Hippocampal formation (tissue), 2 donors: ENCODE measurements at regions not wholly inside any gene's neighbourhood (a gene's known extent, or its start where the extent isn't known, plus 50 kb on each side); places are given as distances from the start of the nearest gene placed in this dataset.

Experiments used
- DNase-seq, 2 donors: peaks; one replicate each; lab custom pipeline; 2025; lab: John Stamatoyannopoulos, UW

DNA sequence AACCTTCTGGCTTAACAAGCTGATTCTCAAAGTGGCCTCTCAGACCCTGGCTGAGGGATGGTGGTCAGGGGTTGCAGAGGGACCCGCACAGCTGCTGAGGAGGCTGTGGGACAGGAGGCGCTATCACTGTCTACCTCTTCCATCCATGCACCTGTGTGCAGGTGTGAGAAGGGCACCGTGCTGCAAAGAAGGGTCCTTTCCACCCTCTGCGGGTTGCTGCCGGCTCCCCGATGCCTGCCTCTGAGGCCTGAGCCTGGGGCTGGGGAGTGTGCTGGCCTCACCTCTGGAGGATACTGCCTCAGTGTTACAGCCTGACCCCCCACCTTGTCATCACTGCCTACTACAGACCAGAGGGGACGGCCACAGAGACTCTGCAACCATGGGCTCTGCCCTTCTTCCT, 66.1 kb upstream of the B3GAT1 start:
- no peak for DNase-seq

DNA sequence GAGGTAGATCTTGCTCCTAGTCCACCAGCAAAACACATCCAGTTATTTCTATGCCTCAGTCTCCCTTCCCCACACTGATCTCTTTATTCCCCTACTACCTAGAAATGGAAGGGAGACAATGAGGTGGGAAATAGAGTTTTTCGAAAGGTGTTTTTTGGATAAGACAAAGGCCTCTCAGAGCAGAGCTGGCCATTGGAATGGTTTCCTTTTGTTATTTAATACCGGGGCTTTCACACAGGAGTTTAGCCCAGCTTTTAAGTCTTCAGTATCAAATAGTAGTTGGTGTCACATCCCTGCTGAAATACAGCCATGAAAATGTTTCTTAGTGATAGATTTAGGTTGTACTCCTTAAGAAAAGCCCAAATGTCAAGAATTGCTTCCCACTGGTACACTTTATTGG, 65.4 kb upstream of the B3GAT1 start:
- DNase-seq, result no peak

DNA sequence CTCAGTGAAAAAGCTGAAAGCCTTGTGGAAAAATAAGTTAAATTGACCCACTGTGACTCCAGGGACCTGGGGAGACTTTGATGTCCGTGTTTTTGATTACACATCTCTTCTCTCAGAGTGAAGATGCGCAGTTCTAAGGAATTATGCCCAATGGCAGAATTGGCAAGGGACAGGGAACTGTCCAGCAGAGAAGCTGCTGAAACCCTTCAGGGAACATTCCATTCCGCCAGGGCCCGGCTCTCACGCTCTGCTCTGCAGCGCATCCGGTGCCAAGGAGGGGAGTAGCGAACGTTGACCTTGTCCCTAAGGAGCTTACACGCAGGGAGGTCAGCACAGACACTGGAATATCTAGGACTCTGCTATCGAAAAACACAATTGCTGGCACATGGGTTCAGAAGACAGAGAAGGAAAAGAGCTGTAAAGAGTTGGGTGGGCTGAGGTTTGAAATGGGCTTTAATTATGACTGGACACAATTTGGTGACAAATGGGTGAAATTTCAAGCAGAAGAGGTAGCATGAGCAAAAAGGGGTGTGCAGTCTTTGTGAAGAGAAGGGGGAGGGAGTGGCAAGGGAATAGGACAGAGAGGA, 64.5 kb upstream of the B3GAT1 start:
- no peak for DNase-seq

DNA sequence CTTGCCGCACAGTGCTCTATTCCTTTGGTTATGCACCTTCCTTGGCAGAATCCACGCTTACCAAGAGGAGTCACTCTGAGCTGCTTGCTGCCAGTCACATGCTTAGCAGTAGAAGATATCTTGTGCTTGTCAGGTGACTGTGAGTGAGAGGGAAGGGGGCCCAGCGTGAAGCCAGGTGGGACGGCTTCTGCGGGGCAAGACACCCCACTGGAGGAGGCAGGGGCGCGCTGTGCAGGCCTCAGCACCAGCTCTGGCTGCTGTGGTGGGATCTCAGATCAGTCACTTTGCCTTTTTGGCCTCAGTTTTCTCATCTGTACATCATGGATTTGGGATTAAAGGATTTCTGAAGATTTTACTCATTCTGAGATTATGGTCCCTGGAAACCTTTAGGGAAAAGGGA, 63.9 kb upstream of the B3GAT1 start:
- no peak for DNase-seq

DNA sequence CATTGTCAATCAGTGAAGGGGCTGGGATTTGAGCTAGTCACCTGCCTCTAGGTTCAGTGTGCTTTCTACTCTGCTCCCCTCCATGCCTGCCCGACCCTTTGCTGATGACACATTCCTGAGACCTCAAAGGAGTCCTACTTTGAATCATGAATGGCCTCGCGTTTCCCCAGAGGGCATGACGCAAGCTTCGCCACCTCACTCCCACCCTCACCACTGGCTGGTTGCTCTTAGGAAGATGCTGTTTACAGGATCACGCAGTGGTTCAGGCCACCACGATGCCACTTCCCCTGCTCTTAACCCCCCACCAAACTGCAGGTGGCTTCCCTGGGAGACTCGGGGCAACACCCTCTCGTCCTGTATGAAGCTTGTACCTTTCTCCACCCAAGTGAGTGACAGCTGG, 62.9 kb upstream of the B3GAT1 start:
- DNase-seq, result no peak

DNA sequence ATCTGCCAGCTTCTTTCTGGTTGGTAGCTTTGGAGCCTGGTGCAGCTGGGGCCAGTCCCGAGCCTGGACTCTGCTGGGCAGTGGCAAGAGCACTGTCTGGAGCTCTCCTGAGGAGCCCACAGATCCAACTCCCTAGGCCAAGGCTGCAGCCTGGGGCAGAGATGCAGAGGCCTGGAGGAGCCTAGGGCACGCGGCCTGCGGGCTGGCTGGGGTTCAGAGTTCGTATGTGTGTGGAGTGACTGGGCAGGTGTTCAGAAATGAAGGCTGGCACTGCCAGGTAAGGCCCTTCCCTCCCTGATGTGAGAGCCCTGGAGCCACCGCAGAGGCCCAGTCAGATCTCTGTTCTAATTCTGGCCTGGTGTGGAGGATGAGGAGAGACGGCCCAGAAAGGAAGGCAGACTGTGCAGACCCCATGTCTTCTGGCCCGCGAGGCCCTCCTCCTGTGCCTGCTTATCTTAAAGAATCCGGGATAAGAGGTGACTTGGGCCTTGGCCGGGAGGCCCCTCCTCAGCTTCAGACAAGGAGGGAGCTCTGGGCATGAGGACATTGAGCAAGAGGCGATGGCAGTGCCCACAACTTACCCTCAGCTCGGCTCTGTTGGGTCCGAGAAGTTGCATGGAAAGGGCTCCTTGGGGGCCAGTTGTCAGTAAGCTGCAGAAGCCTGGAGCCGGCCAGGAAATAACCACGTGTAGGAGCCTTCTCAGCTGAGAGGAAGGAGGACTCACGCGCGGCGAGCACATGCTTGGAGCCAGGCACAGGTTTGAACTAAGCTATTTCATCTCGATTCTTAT, 62.2 kb upstream of the B3GAT1 start:
- no peak for DNase-seq

DNA sequence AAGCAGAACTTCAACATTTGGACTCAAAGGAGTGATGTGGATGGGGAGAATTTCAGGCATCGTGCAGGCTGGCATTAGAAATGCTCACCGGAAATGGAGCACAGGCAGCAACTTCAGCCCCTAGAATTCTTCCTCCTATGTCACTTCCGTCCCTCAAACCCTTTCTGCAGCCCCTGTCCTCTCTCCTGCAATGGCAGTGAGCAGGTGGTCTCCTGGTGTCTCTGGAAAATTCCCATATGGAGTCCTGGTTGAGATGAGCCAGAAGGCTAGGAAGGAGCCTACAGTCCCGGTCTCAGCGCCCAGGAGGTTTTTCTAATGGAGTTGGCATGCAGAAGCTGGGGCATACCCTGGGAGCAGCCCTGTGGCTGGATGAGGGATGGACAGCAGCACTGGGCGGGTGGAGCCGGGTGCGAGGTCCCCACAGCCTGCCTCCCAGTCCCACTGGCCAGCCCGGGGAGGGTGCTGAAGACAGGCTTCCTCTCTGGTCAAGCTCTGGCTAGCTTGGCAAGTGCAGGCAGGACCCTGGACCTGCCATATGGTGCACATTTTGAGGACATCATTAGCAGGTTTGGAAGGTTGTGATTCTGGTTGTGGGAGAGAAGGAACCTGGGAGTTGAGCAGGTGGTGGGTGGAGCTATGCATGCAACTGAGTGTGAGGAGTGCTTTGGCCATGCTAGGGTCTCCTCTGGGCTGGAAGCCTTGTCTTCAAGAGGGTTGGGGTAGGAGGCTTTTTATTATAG, 59.8 kb upstream of the B3GAT1 start:
- DNase-seq, result no peak

DNA sequence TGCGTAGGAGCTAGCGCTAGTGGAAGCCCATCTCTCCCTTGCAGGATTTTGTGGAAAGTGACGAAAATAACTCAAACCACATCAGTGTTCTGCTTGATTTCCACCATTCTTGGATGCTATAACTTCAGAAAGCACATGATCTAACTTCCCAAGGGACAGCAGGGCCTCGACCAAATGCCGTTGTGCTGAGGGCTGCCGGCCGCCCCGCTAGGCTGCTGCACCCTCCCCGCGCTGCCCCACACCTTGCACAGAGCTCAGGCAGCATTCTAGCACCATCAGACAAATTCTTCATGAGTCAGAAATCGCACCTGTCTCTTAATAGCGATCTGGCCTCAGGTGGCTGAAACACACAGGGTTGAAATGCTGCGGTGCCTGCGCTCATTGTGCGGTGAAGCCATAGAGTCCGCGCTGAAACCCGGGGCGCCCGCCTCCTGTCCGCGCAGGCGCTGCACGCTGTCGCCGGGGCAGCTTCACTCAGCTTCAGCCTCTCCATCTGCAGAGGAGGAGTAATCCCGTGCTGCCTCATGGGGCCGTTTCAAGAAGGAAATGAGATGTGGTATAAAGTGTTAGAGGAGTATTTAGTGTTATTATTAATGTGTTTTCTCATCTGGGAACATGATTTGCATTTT, 59.2 kb upstream of the B3GAT1 start:
- peak in 1 of 2 donors; percentile 32 for DNase-seq

DNA sequence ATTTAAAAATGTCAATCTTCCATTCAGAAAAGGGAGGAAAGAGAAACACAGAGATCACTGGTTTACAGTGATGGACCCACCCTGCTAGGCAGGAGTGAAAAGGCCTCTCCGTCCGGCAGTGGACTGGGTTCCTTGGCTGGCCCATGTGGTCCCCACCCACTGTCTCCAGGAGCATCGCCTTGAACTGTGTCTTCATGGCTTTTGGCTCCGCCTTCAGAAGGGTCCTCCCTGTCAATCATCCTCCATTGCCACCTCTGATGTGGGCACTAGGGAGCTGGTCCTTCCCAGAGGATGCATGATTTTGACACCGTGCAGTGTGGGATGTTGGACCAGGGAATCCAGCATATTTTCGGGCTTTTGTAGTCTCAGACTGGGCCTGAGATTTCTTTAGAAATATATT, 58.2 kb upstream of the B3GAT1 start:
- no peak for DNase-seq

DNA sequence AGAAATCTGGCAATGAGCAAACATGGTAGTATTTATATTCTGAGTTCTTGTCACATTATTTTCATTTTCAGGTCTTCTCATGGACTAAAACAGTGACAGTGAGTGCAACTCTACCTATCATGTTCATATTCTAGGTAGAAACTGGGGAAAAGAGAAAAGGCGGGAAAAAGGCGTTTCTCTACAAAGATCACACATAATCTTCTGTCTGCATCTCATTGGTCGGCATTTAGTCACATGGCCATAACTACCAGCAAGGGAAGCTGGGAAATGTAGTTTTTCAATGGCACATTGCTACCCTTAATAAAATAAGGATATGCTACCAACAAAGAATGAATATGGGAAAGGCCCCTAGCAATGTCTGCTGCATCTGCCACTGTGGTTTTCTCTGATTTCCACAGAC, 57.6 kb upstream of the B3GAT1 start:
- DNase-seq, result peak in 1 of 2 donors; percentile 35

DNA sequence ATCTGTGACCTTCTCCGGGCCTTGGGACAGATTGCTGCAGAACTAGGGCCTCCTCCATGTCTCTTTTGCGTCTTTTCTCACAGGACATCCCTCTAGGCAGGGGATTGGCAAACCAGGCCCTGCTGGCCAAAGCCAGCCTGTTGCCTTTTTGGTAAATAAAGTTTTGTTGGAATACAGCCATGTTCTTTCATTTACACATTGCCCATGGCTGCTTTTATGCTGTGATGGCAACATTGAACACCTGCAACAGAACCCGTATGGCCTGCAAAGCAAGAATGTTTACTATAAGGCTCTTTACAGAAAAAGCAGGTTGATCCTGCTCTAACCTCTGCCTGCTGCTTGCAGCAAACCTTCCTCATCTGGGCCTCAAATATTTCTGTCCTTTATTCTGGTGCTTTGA, 56.8 kb upstream of the B3GAT1 start:
- no peak for DNase-seq

DNA sequence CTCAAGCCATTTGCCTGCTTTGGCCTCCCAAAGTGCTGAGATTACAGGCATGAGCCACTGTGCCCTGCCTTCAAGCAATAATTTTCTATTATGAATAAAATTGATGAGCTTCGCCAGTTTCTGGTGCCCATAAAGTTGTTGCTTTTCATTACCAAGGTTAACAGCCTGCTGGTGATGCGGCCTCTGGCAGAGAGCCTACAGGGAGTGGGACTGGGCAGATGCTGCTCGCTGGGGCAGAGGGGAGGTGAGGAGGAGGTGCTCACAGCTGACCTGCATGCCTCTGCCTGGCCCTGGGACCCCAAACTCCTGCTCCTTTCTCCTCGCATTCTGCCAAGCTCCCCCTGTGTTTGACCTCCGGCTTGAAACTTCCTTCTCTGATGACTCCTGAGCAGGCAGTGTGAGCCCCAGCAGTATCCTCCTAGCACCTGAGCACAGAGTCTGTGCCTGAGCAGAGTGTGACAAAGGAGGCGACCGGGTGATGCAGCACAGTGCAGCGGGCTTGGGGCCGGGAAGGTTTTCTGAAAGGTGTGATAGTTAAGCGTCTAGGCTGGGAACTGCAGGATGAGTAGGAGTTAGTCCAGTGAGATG, 56.1 kb upstream of the B3GAT1 start:
- DNase-seq, result no peak

DNA sequence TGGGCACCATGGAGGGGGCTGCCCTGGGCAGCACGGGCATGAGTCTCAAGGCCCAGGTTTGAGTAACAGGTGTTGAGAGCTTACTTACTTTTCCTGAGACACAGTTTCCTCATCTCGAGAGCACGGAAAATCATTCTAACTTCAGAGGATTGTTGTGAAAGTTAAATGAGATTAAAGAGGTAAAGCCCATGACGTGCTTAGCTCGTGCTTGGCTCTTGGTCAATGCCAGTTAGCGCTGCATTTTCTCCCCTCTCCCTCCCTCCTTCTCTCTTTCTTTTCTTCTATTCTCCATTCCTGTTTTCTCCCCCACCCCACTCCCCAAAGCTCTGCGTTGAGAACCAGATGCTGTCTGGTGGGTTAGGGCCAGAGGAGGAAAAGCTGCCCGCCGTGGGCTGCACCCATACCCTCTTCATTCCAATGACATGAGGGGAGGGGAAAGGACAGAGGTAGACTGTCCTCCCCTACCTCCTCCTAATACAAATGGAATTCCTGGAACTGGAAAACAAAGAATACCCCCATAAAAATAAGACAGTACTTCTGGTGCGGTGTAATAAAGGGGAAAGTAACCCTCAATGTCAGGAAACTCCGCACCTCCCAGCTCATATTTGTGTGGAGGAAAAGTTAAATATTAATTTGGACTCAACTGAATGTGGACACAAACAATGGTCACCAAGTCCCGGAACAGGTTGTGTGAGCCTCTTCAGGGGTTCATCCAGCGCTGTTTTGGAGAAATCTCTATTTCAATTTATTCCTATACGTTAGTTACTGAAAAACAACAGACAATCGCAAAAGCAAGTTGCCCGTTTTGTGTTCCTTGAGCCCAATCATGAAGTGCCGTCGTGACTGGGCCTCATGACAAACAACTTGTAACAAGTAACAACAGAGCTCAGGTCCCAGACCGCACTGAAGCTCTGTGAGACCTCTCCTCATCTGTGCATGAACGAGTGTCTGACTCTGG, 54.8 kb upstream of the B3GAT1 start:
- no peak for DNase-seq

DNA sequence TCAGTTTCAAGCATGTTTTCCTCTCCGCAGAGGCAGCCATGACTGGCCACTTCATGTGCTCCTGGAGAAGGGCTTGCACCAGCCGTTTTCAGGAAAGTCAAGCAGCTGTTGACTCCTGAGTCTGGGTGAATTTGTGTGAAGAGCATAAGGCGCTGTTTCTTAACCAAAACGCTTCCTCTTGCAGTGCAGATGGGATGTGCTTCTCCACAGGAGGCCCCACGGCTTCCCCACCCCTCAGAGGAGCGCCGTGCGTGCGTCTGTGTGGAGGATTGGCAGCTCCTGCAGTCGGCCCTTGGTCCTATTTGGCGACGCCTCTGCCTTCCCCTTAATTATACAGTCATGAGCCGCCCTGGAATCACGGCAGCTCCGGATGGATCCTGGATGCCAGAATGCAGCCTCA, 54.1 kb upstream of the B3GAT1 start:
- DNase-seq, result no peak

DNA sequence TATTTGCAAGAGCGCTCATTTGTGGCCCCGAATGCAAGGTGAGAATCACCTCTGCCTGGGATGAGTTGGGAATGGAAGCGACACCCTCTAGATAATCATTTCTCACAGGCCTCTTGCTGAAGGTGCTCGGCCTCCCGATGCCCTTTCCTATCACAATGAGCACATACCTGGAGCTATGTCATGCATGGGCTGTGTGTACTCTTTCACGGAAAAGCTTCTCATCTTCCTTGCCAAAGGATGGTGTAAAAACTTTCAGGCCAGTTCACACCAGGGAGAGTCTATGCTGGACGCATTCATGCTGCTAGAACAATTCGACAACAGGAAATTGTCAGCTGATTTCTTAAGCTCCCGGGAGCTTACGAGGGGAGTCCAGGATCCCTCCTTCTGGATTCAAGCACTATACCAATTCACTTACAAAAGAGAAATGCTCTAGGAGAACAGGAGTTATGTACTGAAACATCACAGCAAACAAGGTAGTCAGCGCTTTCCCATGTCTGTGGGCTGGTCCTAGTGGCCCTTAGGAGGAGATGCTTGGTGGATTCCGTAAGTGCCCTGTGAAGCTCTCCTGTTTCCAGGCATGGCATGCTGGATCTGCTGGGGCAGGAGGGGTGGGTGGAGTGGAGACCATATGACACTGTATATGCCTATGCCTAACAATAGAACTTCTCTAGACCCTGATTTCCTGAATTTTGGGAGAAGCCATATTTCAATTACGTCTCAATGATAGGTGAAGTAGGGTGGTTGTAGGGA, 53.1 kb upstream of the B3GAT1 start:
- no peak for DNase-seq

DNA sequence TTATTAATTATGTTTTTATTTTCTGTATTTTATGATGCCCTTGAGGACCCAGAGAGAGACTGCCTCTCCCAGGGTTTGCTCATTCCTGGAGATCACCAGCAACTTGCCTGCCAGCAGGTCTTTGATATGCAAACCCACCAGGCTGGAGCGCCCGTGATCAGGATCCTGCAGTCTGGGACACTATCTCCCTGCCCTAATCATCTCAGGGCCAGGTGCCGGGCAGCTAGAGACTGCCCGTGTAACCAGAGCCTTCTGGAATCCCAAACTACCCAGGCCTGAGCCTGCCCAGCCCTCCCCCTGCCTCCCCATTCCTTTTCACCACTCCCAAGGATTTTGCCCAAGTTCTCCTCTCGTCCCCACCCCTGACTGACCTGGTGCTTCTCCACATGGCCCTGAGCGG, 52.2 kb upstream of the B3GAT1 start:
- no peak for DNase-seq

DNA sequence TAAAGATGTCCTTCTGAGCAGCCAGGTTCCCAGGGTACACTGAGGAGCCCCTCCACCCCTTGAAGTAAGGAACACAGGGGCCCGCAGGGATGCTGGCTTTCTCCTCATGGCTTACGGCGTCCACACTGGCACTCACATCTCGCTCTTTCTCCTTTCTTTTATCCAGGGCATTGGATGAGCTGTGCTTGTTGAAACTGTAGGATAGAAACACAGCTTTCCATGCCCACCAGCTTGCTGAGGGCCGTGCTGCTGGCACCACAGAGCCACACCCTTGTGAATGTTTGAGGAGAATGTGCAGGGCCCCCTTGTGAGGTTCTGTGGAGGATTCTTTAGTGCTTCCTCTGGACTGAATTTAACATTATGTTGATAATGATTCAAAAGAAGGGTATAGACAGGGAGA, 51.7 kb upstream of the B3GAT1 start:
- DNase-seq, result no peak
